Omental fat pad (tissue), 3 donors: ENCODE measurements at regions not wholly inside any gene's neighbourhood (a gene's known extent, or its start where the extent isn't known, plus 50 kb on each side); places are given as distances from the start of the nearest gene placed in this dataset.
A peak's percentile ranks its signal among the peaks of the same experiment; 100 is the strongest.

Source experiments
- ATAC-seq: fragments of 150-250 bp; one replicate; pipeline ENCODE4 v1.9.1; 2016; ENCODE audit warnings: mild to moderate bottlenecking, moderate library complexity; ENCODE audit not compliant: low FRiP score
- DNase-seq: peaks from one replicate; pipeline ENCODE4 v3.0.0-alpha.2; 2019; ENCODE audit warnings: low spot score
- TF ChIP-seq, protein P1 (sequence below), 3 donors: fragments of 450-650 bp; IDR thresholded peaks; one replicate each; pipeline ENCODE4 v1.5.1; 2016 to 2017; ENCODE audit warnings: antibody characterized with exemption in 3 of 3, mild to moderate bottlenecking in 3 of 3, moderate library complexity in 2 of 3

DNA sequence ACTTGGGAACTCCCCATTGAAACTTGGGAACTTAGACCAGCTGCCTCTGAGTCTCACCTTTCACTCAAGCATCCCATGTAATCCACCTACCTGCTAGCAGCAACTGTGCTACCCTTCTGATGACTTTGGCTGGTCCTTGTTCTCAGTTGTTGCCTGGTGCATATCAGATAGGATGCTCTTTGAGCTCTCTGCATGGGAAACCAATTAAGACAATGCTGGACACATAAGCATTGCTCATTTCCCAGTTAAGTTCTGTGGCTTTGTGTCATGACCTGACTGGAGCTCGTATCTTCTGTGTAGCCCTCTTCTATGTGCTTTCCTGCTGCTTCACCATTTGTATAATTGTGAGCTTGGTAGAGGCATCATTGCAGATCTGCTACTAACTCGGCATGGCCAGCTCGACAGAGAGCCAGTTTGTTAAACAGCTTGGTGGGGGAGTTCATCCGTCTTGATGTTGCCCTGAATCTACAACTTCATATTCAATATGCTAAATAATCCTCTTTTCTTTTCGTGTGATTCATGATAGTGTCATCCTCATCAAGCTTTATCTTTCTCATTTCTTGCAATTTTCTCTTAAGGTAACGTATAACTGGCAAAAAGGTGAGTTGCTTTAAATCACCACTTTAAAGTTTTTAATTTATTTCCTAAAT lies 447.5 kb upstream of the SLC14A2 start:
- TF ChIP-seq, protein P1, sequence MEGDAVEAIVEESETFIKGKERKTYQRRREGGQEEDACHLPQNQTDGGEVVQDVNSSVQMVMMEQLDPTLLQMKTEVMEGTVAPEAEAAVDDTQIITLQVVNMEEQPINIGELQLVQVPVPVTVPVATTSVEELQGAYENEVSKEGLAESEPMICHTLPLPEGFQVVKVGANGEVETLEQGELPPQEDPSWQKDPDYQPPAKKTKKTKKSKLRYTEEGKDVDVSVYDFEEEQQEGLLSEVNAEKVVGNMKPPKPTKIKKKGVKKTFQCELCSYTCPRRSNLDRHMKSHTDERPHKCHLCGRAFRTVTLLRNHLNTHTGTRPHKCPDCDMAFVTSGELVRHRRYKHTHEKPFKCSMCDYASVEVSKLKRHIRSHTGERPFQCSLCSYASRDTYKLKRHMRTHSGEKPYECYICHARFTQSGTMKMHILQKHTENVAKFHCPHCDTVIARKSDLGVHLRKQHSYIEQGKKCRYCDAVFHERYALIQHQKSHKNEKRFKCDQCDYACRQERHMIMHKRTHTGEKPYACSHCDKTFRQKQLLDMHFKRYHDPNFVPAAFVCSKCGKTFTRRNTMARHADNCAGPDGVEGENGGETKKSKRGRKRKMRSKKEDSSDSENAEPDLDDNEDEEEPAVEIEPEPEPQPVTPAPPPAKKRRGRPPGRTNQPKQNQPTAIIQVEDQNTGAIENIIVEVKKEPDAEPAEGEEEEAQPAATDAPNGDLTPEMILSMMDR (IDR thresholded peaks at IDR 0.05) = no peak
- DNase-seq (no peak), ATAC-seq (no peak)

DNA sequence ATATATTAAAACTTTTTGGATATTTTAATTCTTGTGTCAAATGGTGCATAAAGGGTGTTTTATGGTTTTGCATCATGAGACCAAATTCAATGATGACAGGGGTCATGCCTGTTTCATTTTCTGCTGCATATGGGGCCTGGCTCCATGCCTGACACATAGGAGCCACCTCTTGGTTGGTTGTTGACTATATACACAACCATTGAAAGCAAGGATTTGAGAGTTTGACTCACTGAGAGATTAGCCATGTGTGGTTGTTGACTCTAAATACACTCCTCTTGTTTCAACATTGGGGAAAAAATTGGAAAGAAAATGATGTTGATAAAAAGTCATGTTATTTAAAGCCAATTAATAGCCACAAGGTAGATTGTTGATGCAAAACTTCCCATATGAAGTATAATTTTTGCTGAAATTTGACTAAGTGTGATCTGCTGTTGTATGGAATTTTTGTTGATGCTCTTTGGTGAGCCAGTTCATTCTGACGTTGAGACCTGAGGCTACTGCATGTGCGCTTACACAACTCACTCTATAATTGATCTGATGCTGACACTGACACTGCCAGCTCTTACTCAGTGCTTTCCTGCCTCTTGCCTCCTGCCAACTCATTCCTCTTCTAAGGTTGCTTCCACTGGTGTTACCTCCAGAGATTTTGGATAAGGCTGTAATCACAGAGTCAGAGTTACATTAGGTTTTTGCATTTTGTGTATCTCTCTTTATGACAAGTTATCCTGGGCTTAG lies 446.2 kb upstream of the SLC14A2 start:
- DNase-seq = no peak
- peak; percentile 83 for ATAC-seq
- TF ChIP-seq, protein P1 (IDR thresholded peaks at IDR 0.05) = no peak

DNA sequence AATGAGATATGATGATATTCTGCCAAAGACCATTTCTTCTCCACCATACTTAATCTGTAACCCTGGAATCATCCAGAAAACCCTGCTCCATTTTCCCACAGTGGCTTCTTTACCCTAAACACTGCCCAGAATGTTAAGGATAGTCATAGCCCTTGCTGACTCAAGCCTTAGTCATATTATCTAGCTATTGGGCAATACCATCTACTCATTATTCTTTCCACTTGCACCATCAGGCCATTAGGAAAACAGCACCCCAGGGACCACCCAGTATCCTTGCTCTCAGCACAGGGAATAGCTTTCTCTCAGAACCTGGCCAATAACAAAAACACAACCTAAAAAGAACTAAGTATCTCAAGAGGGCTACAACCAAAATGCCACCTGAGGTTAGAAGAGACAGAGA lies 445.7 kb upstream of the SLC14A2 start:
- ATAC-seq (peak; percentile 76), DNase-seq (no peak)
- TF ChIP-seq, protein P1 (IDR thresholded peaks at IDR 0.05) = no peak

DNA sequence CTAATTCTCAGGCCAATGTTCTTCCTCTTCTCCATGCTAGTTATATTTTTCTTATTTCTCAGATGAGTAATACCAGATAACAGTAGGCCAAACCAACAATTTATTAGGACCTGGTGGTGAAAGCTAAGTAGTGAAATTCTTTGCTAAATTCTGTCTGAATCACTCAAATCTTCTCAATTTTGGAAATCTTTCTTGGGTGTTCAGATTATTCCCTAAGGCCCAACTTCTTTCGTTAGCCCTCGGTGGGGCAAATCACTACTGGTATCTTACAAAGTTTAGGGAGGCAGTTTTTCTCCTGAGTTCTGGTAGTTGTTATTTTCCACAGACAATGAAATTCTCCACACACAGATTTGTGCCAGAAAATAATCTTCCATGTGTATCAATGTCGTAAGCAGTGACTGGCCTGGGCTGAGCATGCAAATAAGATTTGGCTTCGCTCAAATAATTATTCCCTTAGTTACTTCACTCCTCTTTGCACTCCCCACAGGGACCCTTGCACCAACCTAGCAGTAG lies 443.5 kb upstream of the SLC14A2 start:
- TF ChIP-seq, protein P1 (IDR thresholded peaks at IDR 0.05) = no peak
- ATAC-seq = peak; percentile 52
- no peak for DNase-seq

DNA sequence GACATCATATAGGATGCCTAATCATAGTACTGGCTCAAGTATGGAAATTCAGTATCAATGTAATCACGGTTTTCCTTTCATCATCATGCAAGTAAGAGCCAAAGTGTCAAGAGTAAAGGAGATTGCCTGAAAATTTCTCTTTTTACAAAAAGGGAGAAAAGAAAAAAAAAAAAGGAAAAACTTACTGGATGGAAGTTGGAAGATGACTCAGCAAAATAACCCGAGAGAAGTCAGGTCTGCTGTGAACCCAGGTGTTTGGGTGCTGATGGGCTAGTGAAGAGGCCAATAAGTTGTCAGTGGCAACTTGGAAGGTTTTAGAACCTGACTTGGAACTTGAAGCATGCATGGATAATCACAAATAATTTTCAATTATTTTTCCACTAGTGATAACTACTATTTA lies 441.9 kb upstream of the SLC14A2 start:
- TF ChIP-seq, protein P1 (IDR thresholded peaks at IDR 0.05) = no peak
- DNase-seq (no peak), ATAC-seq (no peak)

DNA sequence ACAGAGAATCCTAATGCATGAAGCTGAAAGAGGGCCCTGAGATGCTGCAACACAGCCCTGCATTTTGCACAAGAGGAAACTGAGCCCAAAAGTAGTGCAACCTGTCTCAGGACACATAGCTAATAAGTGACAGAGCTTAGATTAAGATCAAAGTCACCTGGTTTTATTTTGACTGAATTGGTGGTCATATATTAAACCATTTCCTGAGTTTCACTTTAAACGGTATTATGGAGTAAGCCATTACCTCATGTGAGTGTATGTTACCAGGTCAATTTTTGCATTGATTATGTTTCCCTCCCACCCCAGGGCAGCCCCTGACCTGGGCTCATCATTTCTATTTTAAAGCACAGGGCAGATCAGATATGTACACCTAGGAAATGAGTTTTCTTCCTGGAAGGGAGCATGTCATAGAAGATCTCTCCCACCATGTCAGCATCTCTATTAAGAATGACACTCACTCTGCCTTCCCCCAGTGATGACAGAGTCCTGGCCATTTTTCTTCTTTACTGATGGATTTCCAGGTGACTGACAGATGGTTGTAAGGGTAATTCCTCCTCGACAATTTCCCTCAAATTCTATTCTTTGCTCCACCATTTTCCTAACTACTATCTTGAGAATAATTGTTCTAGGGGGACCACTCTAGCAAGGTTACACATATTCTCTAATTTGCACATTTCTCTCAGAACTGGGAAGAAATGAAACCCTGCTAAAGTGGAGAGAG lies 441.3 kb upstream of the SLC14A2 start:
- ATAC-seq (no peak), DNase-seq (no peak)
- TF ChIP-seq, protein P1 (IDR thresholded peaks at IDR 0.05) = no peak
